Activated T-helper 2 cell treated with anti-CD3 and anti-CD28 coated beads, Interferon-gamma antibody, Interleukin-2, Interleukin-4, amounts not matched to agents 10 μg/mL and 5 μg/mL and 100 μg/mL, durations not matched to agents 14 hours and 24 hours and 36 hours (primary cell): ENCODE measurements at regions not wholly inside any gene's neighbourhood (a gene's known extent, or its start where the extent isn't known, plus 50 kb on each side); places are given as distances from the start of the nearest gene placed in this dataset.
"Not testable (repeated sequence)": the region's sequence is repeated elsewhere in the genome, so short reads cannot be mapped to it uniquely, and the experiment has no call there.

Experiments
- DNase-seq: peaks from one replicate; pipeline ENCODE4 v3.0.0; 2021; ENCODE audit warnings: low spot score
- H3K27ac Mint-ChIP-seq: one replicate; pipeline ENCODE4 v1.8.0; 2021; ENCODE audit warnings: mixed read lengths
- H3K27me3 Mint-ChIP-seq: one replicate; pipeline ENCODE4 v1.8.0; 2021; ENCODE audit warnings: low read depth, mixed read lengths
- H3K36me3 Mint-ChIP-seq: one replicate; pipeline ENCODE4 v1.8.0; 2021; ENCODE audit warnings: low read depth, mixed read lengths
- H3K4me1 Mint-ChIP-seq: one replicate; pipeline ENCODE4 v1.8.0; 2021; ENCODE audit warnings: low read depth, mixed read lengths
- H3K4me3 Mint-ChIP-seq: one replicate; pipeline ENCODE4 v1.8.0; 2021; ENCODE audit warnings: low read depth, mild to moderate bottlenecking, moderate library complexity, mixed read lengths
- H3K9me3 Mint-ChIP-seq: one replicate; pipeline ENCODE4 v1.8.0; 2021; ENCODE audit warnings: mixed read lengths
- intact Hi-C: fragments of 100-400 bp; cut with micrococcal nuclease; formaldehyde crosslinking; loops from one replicate; pipeline ENCODE4 v1.15.1; 2023

- Mint-ChIP-seq H3K4me3 (no peak overlapping the region), H3K36me3 (no peaks in the 10 kb centered on the region), H3K4me1 (no peaks in the 10 kb centered on the region), H3K27ac (no peak overlapping the region), H3K27me3 (peaks cover 5% of the 10 kb centered on the region), H3K9me3 (no peaks in the 10 kb centered on the region)
- intact Hi-C loops = no loop called here
- DNase-seq = no peak
Observed at GRCh38 chr13:74567485-74567884, 433.3 kb upstream of the KLF12 start.

- H3K9me3 Mint-ChIP-seq = no peaks in the 10 kb centered on the region
- no peak overlapping the region for H3K27ac Mint-ChIP-seq
- H3K4me3 Mint-ChIP-seq = no peak overlapping the region
- intact Hi-C loops = no loop called here
- peaks cover 2% of the 10 kb centered on the region for H3K27me3 Mint-ChIP-seq
- H3K4me1 Mint-ChIP-seq = no peaks in the 10 kb centered on the region
- no peaks in the 10 kb centered on the region for H3K36me3 Mint-ChIP-seq
- DNase-seq = no peak
Observed at GRCh38 chr13:74562381-74562780, 428.2 kb upstream of the KLF12 start.

GRCh38 chr13:74561155-74561554, 427.0 kb upstream of the KLF12 start:
- Mint-ChIP-seq H3K4me1 (no peaks in the 10 kb centered on the region), H3K27ac (no peak overlapping the region), H3K4me3 (no peak overlapping the region), H3K27me3 (peaks cover 2% of the 10 kb centered on the region), H3K9me3 (no peaks in the 10 kb centered on the region), H3K36me3 (no peaks in the 10 kb centered on the region)
- intact Hi-C loops = no loop called here
- DNase-seq = no peak

- Mint-ChIP-seq H3K4me1 (no peaks in the 10 kb centered on the region), H3K36me3 (no peaks in the 10 kb centered on the region), H3K9me3 (no peaks in the 10 kb centered on the region), H3K27me3 (no peaks in the 10 kb centered on the region), H3K27ac (no peak overlapping the region), H3K4me3 (no peak overlapping the region)
- DNase-seq = no peak
- intact Hi-C loops = no loop called here
Observed at GRCh38 chr13:74560325-74560724, 426.1 kb upstream of the KLF12 start.

GRCh38 chr13:74557870-74558269, 423.7 kb upstream of the KLF12 start:
- no peak for DNase-seq
- no peaks in the 10 kb centered on the region for H3K4me1 Mint-ChIP-seq
- intact Hi-C loops = no loop called here
- H3K4me3 Mint-ChIP-seq = no peak overlapping the region
- no peaks in the 10 kb centered on the region for H3K36me3 Mint-ChIP-seq
- no peaks in the 10 kb centered on the region for H3K27me3 Mint-ChIP-seq
- H3K27ac Mint-ChIP-seq = no peak overlapping the region
- H3K9me3 Mint-ChIP-seq = no peaks in the 10 kb centered on the region

GRCh38 chr13:74555651-74556420, 421.6 kb upstream of the KLF12 start:
- H3K27me3 Mint-ChIP-seq = no peaks in the 10 kb centered on the region
- no peaks in the 10 kb centered on the region for H3K36me3 Mint-ChIP-seq
- no peaks in the 10 kb centered on the region for H3K9me3 Mint-ChIP-seq
- no peak overlapping the region for H3K4me3 Mint-ChIP-seq
- H3K27ac Mint-ChIP-seq = no peak overlapping the region
- DNase-seq = no peak
- intact Hi-C loops = no loop called here
- H3K4me1 Mint-ChIP-seq = no peaks in the 10 kb centered on the region

- DNase-seq = no peak
- H3K4me1 Mint-ChIP-seq = peaks cover 2% of the 10 kb centered on the region
- H3K36me3 Mint-ChIP-seq = no peaks in the 10 kb centered on the region
- H3K27me3 Mint-ChIP-seq = no peaks in the 10 kb centered on the region
- H3K27ac Mint-ChIP-seq = no peak overlapping the region
- intact Hi-C loops = no loop called here
- no peaks in the 10 kb centered on the region for H3K9me3 Mint-ChIP-seq
- no peak overlapping the region for H3K4me3 Mint-ChIP-seq
Observed at GRCh38 chr13:74555276-74555625, 421.0 kb upstream of the KLF12 start.

GRCh38 chr13:74554569-74555275, 420.5 kb upstream of the KLF12 start:
- no peak overlapping the region for H3K27ac Mint-ChIP-seq
- H3K4me3 Mint-ChIP-seq = no peak overlapping the region
- peaks cover 7% of the 10 kb centered on the region for H3K4me1 Mint-ChIP-seq
- H3K9me3 Mint-ChIP-seq = no peaks in the 10 kb centered on the region
- intact Hi-C loops = no loop called here
- H3K36me3 Mint-ChIP-seq = no peaks in the 10 kb centered on the region
- DNase-seq = no peak
- H3K27me3 Mint-ChIP-seq = no peaks in the 10 kb centered on the region

GRCh38 chr13:74550039-74550438, 415.8 kb upstream of the KLF12 start:
- Mint-ChIP-seq H3K27me3 (no peaks in the 10 kb centered on the region), H3K9me3 (no peaks in the 10 kb centered on the region), H3K27ac (no peak overlapping the region), H3K36me3 (no peaks in the 10 kb centered on the region), H3K4me1 (peaks cover 8% of the 10 kb centered on the region), H3K4me3 (no peak overlapping the region)
- intact Hi-C loops = no loop called here
- DNase-seq = no peak

GRCh38 chr13:74536649-74537048, 402.4 kb upstream of the KLF12 start:
- intact Hi-C loops, H3K27ac Mint-ChIP-seq, H3K4me3 Mint-ChIP-seq, DNase-seq, H3K4me1 Mint-ChIP-seq, H3K27me3 Mint-ChIP-seq, H3K9me3 Mint-ChIP-seq, H3K36me3 Mint-ChIP-seq: not testable (repeated sequence)

- DNase-seq = no peak
- intact Hi-C loops = no loop called here
- no peak overlapping the region for H3K27ac Mint-ChIP-seq
- H3K9me3 Mint-ChIP-seq = no peaks in the 10 kb centered on the region
- no peaks in the 10 kb centered on the region for H3K36me3 Mint-ChIP-seq
- no peaks in the 10 kb centered on the region for H3K27me3 Mint-ChIP-seq
- H3K4me3 Mint-ChIP-seq = no peak overlapping the region
- H3K4me1 Mint-ChIP-seq = no peaks in the 10 kb centered on the region
Observed at GRCh38 chr13:74533226-74533625, 399.0 kb upstream of the KLF12 start.

- H3K4me3 Mint-ChIP-seq = no peak overlapping the region
- DNase-seq = no peak
- intact Hi-C loops = no loop called here
- H3K36me3 Mint-ChIP-seq = no peaks in the 10 kb centered on the region
- no peaks in the 10 kb centered on the region for H3K9me3 Mint-ChIP-seq
- H3K4me1 Mint-ChIP-seq = no peaks in the 10 kb centered on the region
- no peak overlapping the region for H3K27ac Mint-ChIP-seq
- no peaks in the 10 kb centered on the region for H3K27me3 Mint-ChIP-seq
Observed at GRCh38 chr13:74530011-74530410, 395.8 kb upstream of the KLF12 start.

GRCh38 chr13:74528734-74529513, 394.7 kb upstream of the KLF12 start:
- Mint-ChIP-seq H3K9me3 (no peaks in the 10 kb centered on the region), H3K4me1 (no peaks in the 10 kb centered on the region), H3K4me3 (no peak overlapping the region), H3K27ac (no peak overlapping the region), H3K36me3 (no peaks in the 10 kb centered on the region), H3K27me3 (no peaks in the 10 kb centered on the region)
- intact Hi-C loops = no loop called here
- no peak for DNase-seq
